ENCODE measurements at regions not wholly inside any gene's neighbourhood (a gene's known extent, or its start where the extent isn't known, plus 50 kb on each side); places are given as distances from the start of the nearest gene placed in this dataset.
"Not testable (repeated sequence)": the region's sequence is repeated elsewhere in the genome, so short reads cannot be mapped to it uniquely, and the experiment has no call there.

- no peak for DNase-seq
Measured at GRCh38 chrX:124426288-124427169, 80.2 kb downstream of the SH2D1A start.

GRCh38 chrX:124433186-124433585 lies 86.8 kb downstream of the SH2D1A start:
- no peak for DNase-seq

GRCh38 chrX:124435616-124436015 lies 89.3 kb downstream of the SH2D1A start:
- peak; percentile 1 for DNase-seq

GRCh38 chrX:124440695-124441094 lies 94.3 kb downstream of the SH2D1A start:
- no peak for DNase-seq

- DNase-seq = no peak
Measured at GRCh38 chrX:124441971-124442590, 95.7 kb downstream of the SH2D1A start.

- no peak for DNase-seq
Measured at GRCh38 chrX:124455966-124456365, 109.6 kb downstream of the SH2D1A start.

- not testable (repeated sequence) for DNase-seq
Measured at GRCh38 chrX:124459851-124460250, 113.5 kb downstream of the SH2D1A start.

GRCh38 chrX:124462931-124463330 lies 116.6 kb downstream of the SH2D1A start:
- DNase-seq = no peak

- DNase-seq = no peak
Measured at GRCh38 chrX:124467202-124467601, 120.8 kb downstream of the SH2D1A start.

GRCh38 chrX:124475358-124475757 lies 129.0 kb downstream of the SH2D1A start:
- no peak for DNase-seq

- DNase-seq = no peak
Measured at GRCh38 chrX:124476562-124476961, 130.2 kb downstream of the SH2D1A start.

GRCh38 chrX:124478046-124478445 lies 131.7 kb downstream of the SH2D1A start:
- no peak for DNase-seq

GRCh38 chrX:124488412-124489161 lies 142.2 kb downstream of the SH2D1A start:
- DNase-seq = no peak

- DNase-seq = no peak
Measured at GRCh38 chrX:124493984-124494383, 147.6 kb downstream of the SH2D1A start.

- no peak for DNase-seq
Measured at GRCh38 chrX:124497386-124497785, 151.0 kb downstream of the SH2D1A start.

GRCh38 chrX:124501586-124501985 lies 155.2 kb downstream of the SH2D1A start:
- DNase-seq = no peak

- DNase-seq = no peak
Measured at GRCh38 chrX:124502166-124502565, 155.8 kb downstream of the SH2D1A start.

- no peak for DNase-seq
Measured at GRCh38 chrX:124502599-124502998, 156.2 kb downstream of the SH2D1A start.

GRCh38 chrX:124504111-124504983 lies 158.0 kb downstream of the SH2D1A start:
- DNase-seq = no peak

- no peak for DNase-seq
Measured at GRCh38 chrX:124506066-124506465, 159.7 kb downstream of the SH2D1A start.

GRCh38 chrX:124507246-124507645 lies 160.9 kb downstream of the SH2D1A start:
- no peak for DNase-seq

- no peak for DNase-seq
Measured at GRCh38 chrX:124518885-124519284, 172.5 kb downstream of the SH2D1A start.

- no peak for DNase-seq
Measured at GRCh38 chrX:124524852-124525251, 178.5 kb downstream of the SH2D1A start.
